ENCODE measurements at regions not wholly inside any gene's neighbourhood (a gene's known extent, or its start where the extent isn't known, plus 50 kb on each side); places are given as distances from the start of the nearest gene placed in this dataset.
A peak's percentile ranks its signal among the peaks of the same experiment; 100 is the strongest.

DNA sequence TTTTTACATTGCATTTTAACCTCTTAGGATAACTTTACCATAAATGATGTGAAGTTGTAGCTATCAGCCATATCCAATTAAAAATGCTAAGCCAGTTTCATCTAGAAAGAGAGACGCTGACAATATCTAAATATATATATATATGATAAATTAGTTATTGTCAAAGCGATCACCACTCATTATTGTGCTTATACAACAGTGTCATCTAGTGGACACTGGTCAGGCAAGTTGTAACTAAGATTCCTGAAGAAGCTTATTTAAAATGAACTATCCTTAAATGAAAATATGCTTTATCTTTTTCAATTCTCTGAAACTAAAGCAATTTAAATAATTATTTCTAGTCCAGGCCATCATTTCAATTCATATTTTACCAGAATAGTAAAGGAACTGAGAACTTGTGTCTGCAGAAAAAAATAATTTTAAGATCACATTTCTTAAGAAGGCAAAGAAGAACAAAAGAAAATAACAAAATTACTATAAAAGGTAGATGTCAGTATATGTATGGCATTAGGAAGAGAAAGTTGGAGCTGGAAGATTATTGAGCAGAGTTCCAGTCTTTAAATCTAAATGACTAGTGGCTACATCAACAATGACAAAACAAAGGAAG is 193.3 kb upstream of the SNX7 start:
- TF ChIP-seq, protein P1, sequence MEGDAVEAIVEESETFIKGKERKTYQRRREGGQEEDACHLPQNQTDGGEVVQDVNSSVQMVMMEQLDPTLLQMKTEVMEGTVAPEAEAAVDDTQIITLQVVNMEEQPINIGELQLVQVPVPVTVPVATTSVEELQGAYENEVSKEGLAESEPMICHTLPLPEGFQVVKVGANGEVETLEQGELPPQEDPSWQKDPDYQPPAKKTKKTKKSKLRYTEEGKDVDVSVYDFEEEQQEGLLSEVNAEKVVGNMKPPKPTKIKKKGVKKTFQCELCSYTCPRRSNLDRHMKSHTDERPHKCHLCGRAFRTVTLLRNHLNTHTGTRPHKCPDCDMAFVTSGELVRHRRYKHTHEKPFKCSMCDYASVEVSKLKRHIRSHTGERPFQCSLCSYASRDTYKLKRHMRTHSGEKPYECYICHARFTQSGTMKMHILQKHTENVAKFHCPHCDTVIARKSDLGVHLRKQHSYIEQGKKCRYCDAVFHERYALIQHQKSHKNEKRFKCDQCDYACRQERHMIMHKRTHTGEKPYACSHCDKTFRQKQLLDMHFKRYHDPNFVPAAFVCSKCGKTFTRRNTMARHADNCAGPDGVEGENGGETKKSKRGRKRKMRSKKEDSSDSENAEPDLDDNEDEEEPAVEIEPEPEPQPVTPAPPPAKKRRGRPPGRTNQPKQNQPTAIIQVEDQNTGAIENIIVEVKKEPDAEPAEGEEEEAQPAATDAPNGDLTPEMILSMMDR (IDR thresholded peaks at IDR 0.05): peak; percentile 6 to 70 (median 31)
- no peak for TF ChIP-seq POLR2A (IDR thresholded peaks at IDR 0.05)
